Kidney epithelial cell (primary cell): ENCODE measurements at regions not wholly inside any gene's neighbourhood (a gene's known extent, or its start where the extent isn't known, plus 50 kb on each side); places are given as distances from the start of the nearest gene placed in this dataset.

ENCODE experiments used
- DNase-seq: peaks from one replicate; pipeline ENCODE4 v3.0.0-alpha.2; 2010; ENCODE audit warnings: low read depth
- H3K27me3 ChIP-seq: 2 replicates; pipeline ENCODE4 v1.6.0; 2011; ENCODE audit warnings: low read length; ENCODE audit not compliant: control insufficient read depth, insufficient read depth
- H3K36me3 ChIP-seq: 2 replicates; pipeline ENCODE4 v1.5.1; 2011; ENCODE audit warnings: low read length; ENCODE audit not compliant: control insufficient read depth, insufficient read depth
- H3K4me3 ChIP-seq: 2 replicates; pipeline ENCODE4 v1.5.1; 2011; ENCODE audit warnings: low read depth, mild to moderate bottlenecking, control low read depth, low read length
- TF ChIP-seq, protein P1 (sequence below): IDR thresholded peaks from 2 replicates; pipeline ENCODE4 v1.5.1; 2011; ENCODE audit warnings: mild to moderate bottlenecking, moderate library complexity, low read length, control low read depth, inconsistent platforms; ENCODE audit not compliant: insufficient read depth, poor library complexity, severe bottlenecking

DNA sequence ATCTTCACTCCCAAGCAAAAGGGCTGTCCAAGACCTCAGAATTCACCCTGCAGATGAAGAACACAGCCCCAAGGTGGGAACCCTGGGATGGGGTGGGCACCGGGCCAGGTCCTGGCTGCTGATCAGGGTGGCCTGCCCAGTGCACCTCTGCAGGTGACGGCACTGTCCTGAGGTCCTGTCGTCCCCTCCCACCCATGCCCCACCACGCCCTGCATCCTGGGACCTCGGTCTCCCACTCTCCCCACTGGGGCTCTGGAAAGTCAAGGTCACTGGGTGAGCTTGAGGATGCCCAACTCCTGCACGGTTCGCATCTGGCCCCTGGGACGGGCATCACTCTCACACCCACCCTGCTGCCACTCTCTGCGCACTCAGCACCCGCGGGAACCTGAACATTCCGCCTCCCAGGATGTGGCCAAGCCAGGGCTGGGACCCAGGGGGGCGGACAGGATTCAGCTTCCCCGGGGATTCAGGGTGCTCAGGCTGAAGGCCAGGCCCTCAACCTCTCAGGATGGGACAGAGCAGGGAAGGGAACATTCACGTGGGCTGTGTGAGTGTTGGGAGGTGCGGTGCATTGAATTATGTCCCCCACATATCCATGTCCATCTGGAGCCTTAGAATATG, 115.9 kb downstream of the CPZ start:
- Histone ChIP-seq H3K36me3 (no peaks in the 10 kb centered on the region), H3K4me3 (no peak overlapping the region), H3K27me3 (peaks cover 2% of the 10 kb centered on the region)
- TF ChIP-seq, protein P1, sequence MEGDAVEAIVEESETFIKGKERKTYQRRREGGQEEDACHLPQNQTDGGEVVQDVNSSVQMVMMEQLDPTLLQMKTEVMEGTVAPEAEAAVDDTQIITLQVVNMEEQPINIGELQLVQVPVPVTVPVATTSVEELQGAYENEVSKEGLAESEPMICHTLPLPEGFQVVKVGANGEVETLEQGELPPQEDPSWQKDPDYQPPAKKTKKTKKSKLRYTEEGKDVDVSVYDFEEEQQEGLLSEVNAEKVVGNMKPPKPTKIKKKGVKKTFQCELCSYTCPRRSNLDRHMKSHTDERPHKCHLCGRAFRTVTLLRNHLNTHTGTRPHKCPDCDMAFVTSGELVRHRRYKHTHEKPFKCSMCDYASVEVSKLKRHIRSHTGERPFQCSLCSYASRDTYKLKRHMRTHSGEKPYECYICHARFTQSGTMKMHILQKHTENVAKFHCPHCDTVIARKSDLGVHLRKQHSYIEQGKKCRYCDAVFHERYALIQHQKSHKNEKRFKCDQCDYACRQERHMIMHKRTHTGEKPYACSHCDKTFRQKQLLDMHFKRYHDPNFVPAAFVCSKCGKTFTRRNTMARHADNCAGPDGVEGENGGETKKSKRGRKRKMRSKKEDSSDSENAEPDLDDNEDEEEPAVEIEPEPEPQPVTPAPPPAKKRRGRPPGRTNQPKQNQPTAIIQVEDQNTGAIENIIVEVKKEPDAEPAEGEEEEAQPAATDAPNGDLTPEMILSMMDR, result no peak
- no peak for DNase-seq

DNA sequence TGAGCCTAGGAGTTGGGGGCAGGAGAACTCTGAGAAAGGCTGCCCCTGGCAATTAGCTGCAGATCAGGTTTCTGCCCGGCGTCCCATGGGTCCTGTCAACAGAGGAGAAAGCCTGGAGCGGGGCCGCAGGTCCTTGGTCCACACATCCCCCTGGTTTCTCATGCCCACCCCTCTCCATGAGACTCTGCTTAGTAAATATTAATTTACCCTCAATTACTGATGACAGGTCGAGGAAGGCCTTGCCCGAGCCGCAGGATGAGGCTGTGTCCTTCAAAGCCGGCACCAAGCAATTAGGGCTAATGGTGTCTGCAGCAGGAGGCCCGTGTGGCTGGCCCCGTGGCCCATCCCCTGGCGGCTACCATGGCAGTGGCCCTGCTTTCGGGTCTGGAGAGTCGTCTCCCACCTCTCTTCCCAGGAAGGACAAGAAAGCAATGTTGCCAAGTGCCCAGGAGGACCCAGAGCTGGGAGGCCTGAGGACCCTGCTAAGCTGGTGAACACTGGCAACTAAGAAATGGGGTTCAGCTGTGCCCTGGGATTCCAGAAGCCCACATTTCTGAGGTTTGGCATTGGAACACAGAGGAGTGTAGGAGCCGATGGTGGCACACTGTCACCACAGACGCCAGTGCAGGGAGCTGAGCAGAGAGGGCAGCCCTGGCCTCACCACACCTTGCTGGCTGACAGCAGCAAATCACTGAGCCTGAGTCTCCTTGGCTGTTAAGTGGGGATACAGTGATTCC, 114.6 kb downstream of the CPZ start:
- H3K36me3 ChIP-seq, result no peaks in the 10 kb centered on the region
- H3K4me3 ChIP-seq, result no peak overlapping the region
- H3K27me3 ChIP-seq, result peaks cover 2% of the 10 kb centered on the region
- TF ChIP-seq, protein P1, result no peak
- DNase-seq, result no peak

DNA sequence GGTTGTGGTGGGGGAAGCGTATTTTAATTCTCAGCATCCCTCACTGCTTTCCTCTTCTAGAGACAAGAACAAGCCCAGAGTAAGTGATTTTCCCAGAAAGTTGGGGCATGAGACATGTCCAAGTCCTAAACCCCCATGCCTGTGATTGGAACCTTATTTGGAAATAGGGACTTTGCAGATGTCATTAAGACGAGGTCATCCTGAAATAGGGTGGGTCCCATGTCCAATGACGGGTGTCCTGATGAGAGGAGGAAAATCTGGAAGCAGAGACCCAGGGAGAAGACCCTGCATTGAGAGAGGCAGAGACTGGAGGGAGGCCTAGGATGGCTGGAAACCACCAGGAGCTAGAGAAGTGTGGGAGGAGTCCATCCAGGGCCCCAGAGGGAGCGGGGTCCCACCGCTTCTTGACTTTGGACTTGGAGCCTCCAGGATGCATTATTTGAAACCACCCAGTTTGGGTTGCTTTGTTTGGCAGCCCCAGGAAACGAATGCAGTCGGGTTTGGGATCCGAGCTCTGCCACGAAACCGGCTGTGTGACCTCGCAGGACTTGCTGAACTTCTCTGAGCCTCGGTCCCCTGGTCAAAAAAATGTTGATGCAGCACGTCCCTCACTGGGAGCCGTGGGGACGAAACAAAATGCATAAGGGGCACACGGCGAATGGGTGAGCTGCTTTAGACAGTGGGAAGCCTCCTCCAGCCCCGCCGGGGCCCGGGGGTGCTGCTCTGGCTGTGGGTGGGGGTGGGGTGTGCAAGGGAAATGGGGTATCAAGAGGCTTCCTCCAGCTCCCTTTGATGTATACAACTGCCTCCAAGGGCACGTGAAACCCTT, 113.9 kb downstream of the CPZ start:
- peaks cover 2% of the 10 kb centered on the region for H3K27me3 ChIP-seq
- TF ChIP-seq, protein P1, result no peak
- H3K4me3 ChIP-seq, result no peak overlapping the region
- DNase-seq, result no peak
- H3K36me3 ChIP-seq, result no peaks in the 10 kb centered on the region

DNA sequence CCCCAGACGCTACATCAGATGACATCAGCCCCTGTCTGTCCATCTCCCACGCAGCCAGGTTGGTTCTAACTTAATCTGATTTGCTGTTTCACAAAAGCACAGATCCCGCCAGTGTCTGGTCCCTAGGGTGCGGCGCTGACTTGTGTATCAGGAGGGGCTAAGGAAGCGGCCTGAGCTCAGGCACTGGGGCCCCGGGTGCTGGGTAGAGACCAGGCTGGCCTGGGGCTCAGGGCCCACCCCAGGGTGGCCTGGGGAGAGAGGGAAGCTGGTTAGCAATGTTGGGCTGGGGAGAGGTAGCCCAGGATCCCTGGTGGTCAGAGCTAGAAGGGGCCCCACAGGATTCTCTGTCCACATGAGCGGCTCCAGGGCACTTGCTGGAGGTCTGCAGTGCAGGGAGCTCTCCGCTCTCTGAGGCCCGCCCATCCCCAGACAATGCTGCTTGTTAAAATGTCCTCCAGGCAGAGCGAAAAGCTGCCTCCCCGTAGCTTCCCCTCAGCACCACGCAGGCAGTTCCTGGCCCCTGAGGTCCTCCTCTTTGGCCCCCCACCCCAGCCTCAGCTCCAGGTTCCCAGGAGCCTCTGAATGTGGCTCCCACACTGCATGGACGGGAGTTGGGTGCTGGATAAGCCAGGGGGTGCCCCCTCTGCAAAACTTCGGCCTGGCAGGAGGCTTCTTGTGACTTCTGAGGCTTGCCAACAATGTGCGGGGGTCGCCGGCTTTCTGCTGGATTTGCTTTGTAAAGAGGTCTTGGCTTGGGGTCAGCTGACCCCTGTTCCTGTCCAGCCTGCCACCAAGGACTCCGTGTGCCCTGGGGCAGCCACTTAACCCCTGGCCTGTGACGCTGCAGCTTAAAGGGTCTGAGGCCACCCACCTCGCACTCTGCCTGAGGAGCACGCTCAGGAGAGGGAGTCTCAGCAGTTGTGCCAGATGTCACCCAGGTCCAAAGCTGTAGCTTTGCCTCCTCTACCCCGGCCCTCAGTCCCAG, 112.9 kb downstream of the CPZ start:
- no peaks in the 10 kb centered on the region for H3K36me3 ChIP-seq
- TF ChIP-seq, protein P1, result no peak
- peaks cover 3% of the 10 kb centered on the region for H3K27me3 ChIP-seq
- no peak overlapping the region for H3K4me3 ChIP-seq
- no peak for DNase-seq

DNA sequence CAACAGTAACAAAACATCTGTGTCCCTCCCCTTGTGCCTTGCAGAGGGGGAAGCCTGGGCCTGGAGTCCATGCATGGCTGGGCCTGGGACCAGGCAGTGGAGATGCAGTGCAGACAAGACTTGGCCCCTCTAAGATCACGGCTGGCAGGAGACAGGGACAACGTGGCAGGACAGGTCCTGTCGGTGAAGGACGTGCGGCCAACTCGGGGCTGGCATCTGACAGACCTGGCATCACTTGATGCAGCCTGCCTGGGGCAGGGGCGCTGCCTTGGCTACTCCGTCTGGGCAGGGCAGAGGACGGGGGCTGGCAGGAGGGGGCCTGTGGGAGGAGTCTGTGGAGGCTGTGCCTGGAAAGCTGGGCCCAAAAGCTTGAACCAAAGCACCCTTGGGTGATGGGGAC, 112.1 kb downstream of the CPZ start:
- DNase-seq, result no peak
- Histone ChIP-seq H3K4me3 (no peak overlapping the region), H3K36me3 (no peaks in the 10 kb centered on the region), H3K27me3 (peaks cover 3% of the 10 kb centered on the region)
- TF ChIP-seq, protein P1, result no peak
